ENCODE measurements at regions not wholly inside any gene's neighbourhood (a gene's known extent, or its start where the extent isn't known, plus 50 kb on each side); places are given as distances from the start of the nearest gene placed in this dataset.

GRCh38 chr21:30957010-30957409 is 75.6 kb upstream of the KRTAP11-1 start:
- H3K27ac ChIP-seq, result no peak overlapping the region
- no peaks in the 10 kb centered on the region for H3K4me1 ChIP-seq
- no peaks in the 10 kb centered on the region for H3K27me3 ChIP-seq
- H3K36me3 ChIP-seq, result no peaks in the 10 kb centered on the region
- no peak for DNase-seq
- H3K9me3 ChIP-seq, result no peaks in the 10 kb centered on the region
- H3K4me3 ChIP-seq, result no peak overlapping the region
- in situ Hi-C loops (cut with MboI; ENCODE audit: low pct_ligation_motif_present in 1 of 4, low pct_unique_long_range_greater_than_20kb in 1 of 4, low sequenced_read_pairs in 3 of 4), result loop anchor here in 1 of 4 donors (25.0 kb wide), 1 partner anchor 105 kb away; no protein-coding TSS in a partner anchor
- intact Hi-C loops (cut with DNase I; ENCODE audit: low total_unique reads), result no loop called here
- WGBS, 2 donors (ENCODE audit: low coverage in 1 of 2), result 74 to 83% methylated on average over 4 of the region's 4 CpGs
- TF ChIP-seq EP300 (IDR thresholded peaks at IDR 0.05; ENCODE audit: low read depth) (no peak), POLR2AphosphoS5 (IDR thresholded peaks at IDR 0.05) (no peak), POLR2A (IDR thresholded peaks at IDR 0.05) (no peak)
- TF ChIP-seq, protein P1, sequence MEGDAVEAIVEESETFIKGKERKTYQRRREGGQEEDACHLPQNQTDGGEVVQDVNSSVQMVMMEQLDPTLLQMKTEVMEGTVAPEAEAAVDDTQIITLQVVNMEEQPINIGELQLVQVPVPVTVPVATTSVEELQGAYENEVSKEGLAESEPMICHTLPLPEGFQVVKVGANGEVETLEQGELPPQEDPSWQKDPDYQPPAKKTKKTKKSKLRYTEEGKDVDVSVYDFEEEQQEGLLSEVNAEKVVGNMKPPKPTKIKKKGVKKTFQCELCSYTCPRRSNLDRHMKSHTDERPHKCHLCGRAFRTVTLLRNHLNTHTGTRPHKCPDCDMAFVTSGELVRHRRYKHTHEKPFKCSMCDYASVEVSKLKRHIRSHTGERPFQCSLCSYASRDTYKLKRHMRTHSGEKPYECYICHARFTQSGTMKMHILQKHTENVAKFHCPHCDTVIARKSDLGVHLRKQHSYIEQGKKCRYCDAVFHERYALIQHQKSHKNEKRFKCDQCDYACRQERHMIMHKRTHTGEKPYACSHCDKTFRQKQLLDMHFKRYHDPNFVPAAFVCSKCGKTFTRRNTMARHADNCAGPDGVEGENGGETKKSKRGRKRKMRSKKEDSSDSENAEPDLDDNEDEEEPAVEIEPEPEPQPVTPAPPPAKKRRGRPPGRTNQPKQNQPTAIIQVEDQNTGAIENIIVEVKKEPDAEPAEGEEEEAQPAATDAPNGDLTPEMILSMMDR (IDR thresholded peaks at IDR 0.05), result no peak

GRCh38 chr21:30953605-30954004 is 72.2 kb upstream of the KRTAP11-1 start:
- H3K4me3 ChIP-seq, result no peak overlapping the region
- H3K9me3 ChIP-seq, result no peaks in the 10 kb centered on the region
- no peaks in the 10 kb centered on the region for H3K36me3 ChIP-seq
- no peaks in the 10 kb centered on the region for H3K4me1 ChIP-seq
- TF ChIP-seq EP300 (IDR thresholded peaks at IDR 0.05; ENCODE audit: low read depth) (no peak), POLR2AphosphoS5 (IDR thresholded peaks at IDR 0.05) (no peak), POLR2A (IDR thresholded peaks at IDR 0.05) (no peak)
- TF ChIP-seq, protein P1 (IDR thresholded peaks at IDR 0.05), result no peak
- in situ Hi-C loops (cut with MboI; ENCODE audit: low pct_ligation_motif_present in 1 of 4, low pct_unique_long_range_greater_than_20kb in 1 of 4, low sequenced_read_pairs in 3 of 4) (loop anchor here in 1 of 4 donors (25.0 kb wide), 1 partner anchor 109 kb away; no protein-coding TSS in a partner anchor), intact Hi-C loops (cut with DNase I; ENCODE audit: low total_unique reads) (no loop called here)
- H3K27ac ChIP-seq, result no peak overlapping the region
- no peak for DNase-seq
- no peaks in the 10 kb centered on the region for H3K27me3 ChIP-seq
- WGBS, 2 donors (ENCODE audit: low coverage in 1 of 2), result 33 to 50% methylated on average over 1 to 2 of the region's 2 CpGs

DNA sequence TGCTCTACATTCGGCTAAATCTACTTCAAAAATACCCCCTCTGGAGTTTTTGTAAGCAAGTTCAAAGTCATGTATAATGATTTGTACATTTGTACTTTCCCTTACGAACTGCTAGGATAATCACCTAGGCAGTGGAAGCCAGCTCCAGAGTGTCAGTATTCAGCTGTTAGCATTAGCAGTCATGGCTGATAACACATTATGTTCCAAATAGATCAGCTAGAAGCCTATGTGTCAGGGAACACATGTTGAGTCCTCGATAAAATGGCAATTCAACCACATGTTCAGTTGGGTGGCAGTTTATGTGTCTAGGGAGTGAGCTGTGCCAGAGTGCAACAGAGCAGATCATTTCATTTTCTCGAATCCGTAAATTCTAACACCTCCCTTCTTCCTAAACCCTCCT is 65.8 kb upstream of the KRTAP11-1 start:
- 84 to 88% methylated on average over 3 to 5 of the region's 5 CpGs for WGBS, 2 donors (ENCODE audit: low coverage in 1 of 2)
- no peaks in the 10 kb centered on the region for H3K9me3 ChIP-seq
- in situ Hi-C loops (cut with MboI; ENCODE audit: low pct_ligation_motif_present in 1 of 4, low pct_unique_long_range_greater_than_20kb in 1 of 4, low sequenced_read_pairs in 3 of 4) (no loop called here), intact Hi-C loops (cut with DNase I; ENCODE audit: low total_unique reads) (no loop called here)
- no peaks in the 10 kb centered on the region for H3K4me1 ChIP-seq
- H3K36me3 ChIP-seq, result no peaks in the 10 kb centered on the region
- no peak overlapping the region for H3K27ac ChIP-seq
- no peaks in the 10 kb centered on the region for H3K27me3 ChIP-seq
- DNase-seq, result no peak
- TF ChIP-seq POLR2AphosphoS5 (IDR thresholded peaks at IDR 0.05), result no peak
- TF ChIP-seq, protein P1 (IDR thresholded peaks at IDR 0.05), result no peak
- TF ChIP-seq POLR2A (IDR thresholded peaks at IDR 0.05), result no peak
- TF ChIP-seq EP300 (IDR thresholded peaks at IDR 0.05; ENCODE audit: low read depth), result no peak
- H3K4me3 ChIP-seq, result no peak overlapping the region

GRCh38 chr21:30943920-30944319 is 62.5 kb upstream of the KRTAP11-1 start:
- TF ChIP-seq EP300 (IDR thresholded peaks at IDR 0.05; ENCODE audit: low read depth) (no peak), POLR2A (IDR thresholded peaks at IDR 0.05) (no peak)
- Histone ChIP-seq H3K4me1 (no peaks in the 10 kb centered on the region), H3K4me3 (no peak overlapping the region), H3K27ac (no peak overlapping the region), H3K27me3 (no peaks in the 10 kb centered on the region), H3K9me3 (no peaks in the 10 kb centered on the region), H3K36me3 (no peaks in the 10 kb centered on the region)
- intact Hi-C loops (cut with DNase I; ENCODE audit: low total_unique reads) (no loop called here), in situ Hi-C loops (cut with MboI; ENCODE audit: low pct_ligation_motif_present in 1 of 4, low pct_unique_long_range_greater_than_20kb in 1 of 4, low sequenced_read_pairs in 3 of 4) (no loop called here)
- 53 to 64% methylated on average over 5 of the region's 5 CpGs for WGBS, 2 donors (ENCODE audit: low coverage in 1 of 2)
- DNase-seq, result no peak

- H3K9me3 ChIP-seq, result no peaks in the 10 kb centered on the region
- no peaks in the 10 kb centered on the region for H3K36me3 ChIP-seq
- no peak for DNase-seq
- no peaks in the 10 kb centered on the region for H3K4me1 ChIP-seq
- in situ Hi-C loops (cut with MboI; ENCODE audit: low pct_ligation_motif_present in 1 of 4, low pct_unique_long_range_greater_than_20kb in 1 of 4, low sequenced_read_pairs in 3 of 4), result no loop called here
- H3K4me3 ChIP-seq, result no peak overlapping the region
- WGBS, 2 donors (ENCODE audit: low coverage in 1 of 2), result 71 to 76% methylated on average over 4 of the region's 4 CpGs
- no peak overlapping the region for H3K27ac ChIP-seq
- intact Hi-C loops (cut with DNase I; ENCODE audit: low total_unique reads), result no loop called here
- H3K27me3 ChIP-seq, result no peaks in the 10 kb centered on the region
- TF ChIP-seq POLR2A (IDR thresholded peaks at IDR 0.05) (no peak), EP300 (IDR thresholded peaks at IDR 0.05; ENCODE audit: low read depth) (no peak), POLR2AphosphoS5 (IDR thresholded peaks at IDR 0.05) (no peak)
- TF ChIP-seq, protein P1 (IDR thresholded peaks at IDR 0.05), result no peak
These were observed 61.9 kb upstream of the KRTAP11-1 start for GRCh38 chr21:30943243-30943642.
